Glutamatergic neuron (in vitro differentiated cells): ENCODE measurements at regions not wholly inside any gene's neighbourhood (a gene's known extent, or its start where the extent isn't known, plus 50 kb on each side); places are given as distances from the start of the nearest gene placed in this dataset.

Experiments used
- DNase-seq: peaks from one replicate; pipeline ENCODE4 v3.0.0; 2022
- H3K27ac Mint-ChIP-seq: one replicate; pipeline ENCODE4 v1.8.0; 2020; ENCODE audit warnings: mild to moderate bottlenecking, mixed read lengths, inconsistent platforms; ENCODE audit not compliant: unreplicated experiment
- H3K27me3 Mint-ChIP-seq: one replicate; pipeline ENCODE4 v1.8.0; 2020; ENCODE audit warnings: mild to moderate bottlenecking, moderate library complexity, mixed read lengths, inconsistent platforms; ENCODE audit not compliant: unreplicated experiment
- H3K36me3 Mint-ChIP-seq: one replicate; pipeline ENCODE4 v1.8.0; 2020; ENCODE audit warnings: mild to moderate bottlenecking, mixed read lengths, inconsistent platforms; ENCODE audit not compliant: unreplicated experiment
- H3K4me1 Mint-ChIP-seq: one replicate; pipeline ENCODE4 v1.8.0; 2020; ENCODE audit warnings: mild to moderate bottlenecking, low read depth, mixed read lengths, inconsistent platforms; ENCODE audit not compliant: unreplicated experiment
- H3K4me3 Mint-ChIP-seq: one replicate; pipeline ENCODE4 v1.8.0; 2020; ENCODE audit warnings: mild to moderate bottlenecking, mixed read lengths, inconsistent platforms; ENCODE audit not compliant: unreplicated experiment
- H3K9me3 Mint-ChIP-seq: one replicate; pipeline ENCODE4 v1.8.0; 2020; ENCODE audit warnings: mild to moderate bottlenecking, moderate library complexity, mixed read lengths, inconsistent platforms; ENCODE audit not compliant: unreplicated experiment
- TF ChIP-seq, protein P1 (sequence below): fragments of 200-600 bp; sonication (generic); IDR thresholded peaks from one replicate; pipeline ENCODE4 v1.5.0; 2021; ENCODE audit not compliant: partially characterized antibody, unreplicated experiment

DNA sequence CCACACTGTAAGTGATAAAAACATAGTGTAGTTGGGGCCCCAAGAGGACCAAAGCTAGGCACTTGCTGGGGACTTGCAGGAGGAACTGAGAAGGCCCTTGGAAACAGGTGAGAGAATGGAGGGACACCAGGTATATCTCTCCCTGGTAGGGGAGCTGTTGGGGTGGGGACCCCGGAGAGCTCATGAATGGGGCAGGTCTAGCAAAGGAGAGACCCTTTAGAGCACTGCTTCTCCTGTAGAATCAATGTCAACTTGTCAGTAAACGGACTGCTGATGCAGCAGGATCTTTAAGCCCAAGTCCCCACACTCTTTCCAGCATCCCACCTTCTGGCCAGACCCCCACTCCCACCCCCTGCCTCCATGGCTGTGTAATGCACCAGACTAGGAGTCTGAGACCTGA is 109.6 kb upstream of the THY1 start:
- peaks cover 2% of the 10 kb centered on the region for H3K9me3 Mint-ChIP-seq
- TF ChIP-seq, protein P1, sequence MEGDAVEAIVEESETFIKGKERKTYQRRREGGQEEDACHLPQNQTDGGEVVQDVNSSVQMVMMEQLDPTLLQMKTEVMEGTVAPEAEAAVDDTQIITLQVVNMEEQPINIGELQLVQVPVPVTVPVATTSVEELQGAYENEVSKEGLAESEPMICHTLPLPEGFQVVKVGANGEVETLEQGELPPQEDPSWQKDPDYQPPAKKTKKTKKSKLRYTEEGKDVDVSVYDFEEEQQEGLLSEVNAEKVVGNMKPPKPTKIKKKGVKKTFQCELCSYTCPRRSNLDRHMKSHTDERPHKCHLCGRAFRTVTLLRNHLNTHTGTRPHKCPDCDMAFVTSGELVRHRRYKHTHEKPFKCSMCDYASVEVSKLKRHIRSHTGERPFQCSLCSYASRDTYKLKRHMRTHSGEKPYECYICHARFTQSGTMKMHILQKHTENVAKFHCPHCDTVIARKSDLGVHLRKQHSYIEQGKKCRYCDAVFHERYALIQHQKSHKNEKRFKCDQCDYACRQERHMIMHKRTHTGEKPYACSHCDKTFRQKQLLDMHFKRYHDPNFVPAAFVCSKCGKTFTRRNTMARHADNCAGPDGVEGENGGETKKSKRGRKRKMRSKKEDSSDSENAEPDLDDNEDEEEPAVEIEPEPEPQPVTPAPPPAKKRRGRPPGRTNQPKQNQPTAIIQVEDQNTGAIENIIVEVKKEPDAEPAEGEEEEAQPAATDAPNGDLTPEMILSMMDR = no peak
- no peak overlapping the region for H3K27ac Mint-ChIP-seq
- no peaks in the 10 kb centered on the region for H3K4me1 Mint-ChIP-seq
- DNase-seq = no peak
- no peak overlapping the region for H3K4me3 Mint-ChIP-seq
- H3K27me3 Mint-ChIP-seq = peaks cover 4% of the 10 kb centered on the region
- no peaks in the 10 kb centered on the region for H3K36me3 Mint-ChIP-seq

DNA sequence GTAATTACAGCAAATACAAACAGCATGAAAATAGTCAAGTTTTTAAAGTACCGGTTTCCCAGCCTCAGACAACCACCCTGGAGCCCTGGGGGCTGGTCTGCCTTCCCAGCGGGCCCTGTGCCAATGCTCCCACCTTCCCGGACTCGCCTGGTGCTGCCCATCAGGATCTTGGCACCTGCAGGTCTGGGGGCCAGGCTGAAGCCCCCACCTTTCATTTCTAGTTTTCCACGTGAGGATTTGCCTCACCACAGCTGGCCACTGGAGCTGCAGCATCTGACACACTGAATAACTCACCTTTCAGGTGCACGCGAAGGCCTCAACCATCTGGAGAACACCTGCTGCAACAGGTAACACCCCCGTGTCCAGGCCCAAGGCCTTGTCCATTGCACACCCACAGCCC is 108.7 kb upstream of the THY1 start:
- no peaks in the 10 kb centered on the region for H3K36me3 Mint-ChIP-seq
- H3K27me3 Mint-ChIP-seq = peaks cover 4% of the 10 kb centered on the region
- peaks cover 2% of the 10 kb centered on the region for H3K9me3 Mint-ChIP-seq
- no peak overlapping the region for H3K27ac Mint-ChIP-seq
- no peaks in the 10 kb centered on the region for H3K4me1 Mint-ChIP-seq
- no peak for DNase-seq
- TF ChIP-seq, protein P1 = no peak
- H3K4me3 Mint-ChIP-seq = no peak overlapping the region

DNA sequence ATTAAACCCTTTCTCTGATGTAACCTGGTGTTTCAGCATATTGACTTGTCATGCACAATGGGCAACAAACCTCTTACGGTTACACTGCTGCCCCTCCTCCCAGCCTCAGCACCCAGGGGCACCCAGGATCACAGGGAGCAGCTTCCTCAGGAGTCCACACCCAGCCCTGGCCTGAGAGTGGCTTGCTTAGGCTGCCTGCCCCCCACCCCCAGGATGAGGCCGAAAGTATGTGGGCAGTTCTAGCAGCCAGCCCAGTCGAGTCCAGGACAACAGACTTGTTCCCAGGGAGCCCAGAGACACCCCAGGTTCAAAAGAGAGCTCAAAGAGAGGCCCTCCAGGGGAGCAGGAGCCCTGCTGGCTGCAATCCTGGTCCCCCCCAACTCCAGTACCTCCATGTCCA is 108.1 kb upstream of the THY1 start:
- Mint-ChIP-seq H3K9me3 (peaks cover 2% of the 10 kb centered on the region), H3K27ac (no peak overlapping the region), H3K4me3 (no peak overlapping the region), H3K36me3 (no peaks in the 10 kb centered on the region), H3K27me3 (peaks cover 4% of the 10 kb centered on the region), H3K4me1 (no peaks in the 10 kb centered on the region)
- DNase-seq = no peak
- TF ChIP-seq, protein P1 = no peak

DNA sequence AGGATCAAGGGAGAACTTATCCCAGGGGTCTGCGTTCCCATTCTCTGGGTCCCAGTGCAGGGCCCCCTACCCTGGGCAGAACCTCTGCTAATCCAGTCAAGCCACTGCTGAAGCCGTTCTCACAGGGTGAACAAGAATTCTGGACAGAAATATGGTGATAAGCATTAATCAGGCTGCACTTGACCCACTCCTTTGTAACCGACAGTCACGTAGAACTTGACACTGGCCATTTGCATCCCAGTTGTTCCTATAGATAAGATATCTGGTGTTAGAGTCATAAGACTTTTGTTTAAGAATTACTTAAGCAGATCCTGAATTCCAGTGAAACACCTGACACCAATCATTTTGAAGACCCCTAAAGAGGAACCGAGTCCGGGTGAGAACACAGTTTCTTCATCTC is 107.5 kb upstream of the THY1 start:
- no peak for DNase-seq
- H3K27ac Mint-ChIP-seq = no peak overlapping the region
- H3K4me3 Mint-ChIP-seq = no peak overlapping the region
- TF ChIP-seq, protein P1 = no peak
- peaks cover 4% of the 10 kb centered on the region for H3K27me3 Mint-ChIP-seq
- no peaks in the 10 kb centered on the region for H3K36me3 Mint-ChIP-seq
- H3K9me3 Mint-ChIP-seq = peaks cover 2% of the 10 kb centered on the region
- H3K4me1 Mint-ChIP-seq = no peaks in the 10 kb centered on the region

DNA sequence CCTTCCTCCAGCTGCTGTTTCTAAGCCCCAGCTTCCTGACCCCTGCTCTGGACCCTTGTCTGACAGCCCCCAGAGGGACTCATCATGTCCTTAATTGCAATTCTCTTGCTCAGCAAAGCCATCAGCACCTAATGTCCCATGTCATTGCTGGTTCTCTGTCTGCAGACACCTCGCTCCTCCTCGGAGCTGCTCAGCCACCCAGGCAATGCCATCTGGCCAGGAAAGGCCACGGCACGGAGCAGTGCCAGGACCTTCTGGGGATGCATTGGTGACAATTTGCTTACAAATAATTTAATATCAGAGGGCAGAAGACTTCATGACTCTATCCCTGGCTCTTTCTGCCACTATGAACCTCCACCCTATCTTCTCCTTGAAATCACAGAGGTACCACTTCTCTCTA is 107.0 kb upstream of the THY1 start:
- Mint-ChIP-seq H3K27me3 (peaks cover 4% of the 10 kb centered on the region), H3K4me3 (no peak overlapping the region), H3K27ac (no peak overlapping the region), H3K9me3 (peaks cover 2% of the 10 kb centered on the region), H3K4me1 (no peaks in the 10 kb centered on the region), H3K36me3 (no peaks in the 10 kb centered on the region)
- no peak for DNase-seq
- TF ChIP-seq, protein P1 = no peak
